Middle frontal gyrus (tissue), 1 donor: ENCODE measurements at regions not wholly inside any gene's neighbourhood (a gene's known extent, or its start where the extent isn't known, plus 50 kb on each side); places are given as distances from the start of the nearest gene placed in this dataset.
"Not testable (repeated sequence)": the region's sequence is repeated elsewhere in the genome, so short reads cannot be mapped to it uniquely, and the experiment has no call there.

Experiments used
- DNase-seq: peaks from one replicate; pipeline ENCODE4 v3.0.0-alpha.2; 2015; ENCODE audit warnings: low spot score; ENCODE audit errors: extremely low spot score

DNA sequence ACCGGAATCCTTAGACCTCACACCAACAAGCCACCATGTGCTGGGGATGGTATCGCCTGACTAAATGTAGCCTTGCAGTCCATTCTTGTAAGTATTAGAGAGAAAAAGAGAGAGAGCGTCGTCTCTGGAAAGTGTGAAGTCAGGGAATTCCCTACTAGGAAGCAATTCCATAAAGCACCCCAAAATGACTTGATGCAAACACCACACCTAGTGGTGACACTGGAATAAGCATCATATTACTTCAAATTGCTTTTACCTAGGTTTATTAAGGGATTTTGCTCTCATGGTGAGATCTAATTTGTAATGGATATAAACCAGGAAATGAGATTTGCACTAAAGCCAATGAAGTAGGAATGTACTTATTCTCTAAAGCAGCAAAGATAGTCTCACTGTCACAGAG, 111.4 kb upstream of the METTL9 start:
- not testable (repeated sequence) for DNase-seq

DNA sequence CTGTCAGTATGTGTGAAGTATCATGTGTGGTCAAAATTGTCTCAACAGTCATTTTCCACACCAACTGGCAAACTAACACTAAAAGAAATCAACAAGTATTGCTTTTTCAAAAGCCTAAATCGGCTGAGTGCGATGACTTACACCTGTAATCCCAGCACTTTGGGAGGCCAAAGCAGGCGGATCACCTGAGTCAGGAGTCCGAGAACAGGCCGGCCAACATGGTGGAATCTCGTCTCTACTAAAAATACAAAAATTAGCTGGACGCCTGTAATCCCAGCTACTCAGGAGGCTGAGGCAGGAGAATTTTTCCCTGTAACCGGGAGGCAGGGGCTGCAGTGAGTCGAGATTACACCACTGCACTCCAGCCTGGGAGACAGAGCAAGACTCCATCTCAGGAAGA, 100.3 kb upstream of the METTL9 start:
- DNase-seq, result not testable (repeated sequence)

DNA sequence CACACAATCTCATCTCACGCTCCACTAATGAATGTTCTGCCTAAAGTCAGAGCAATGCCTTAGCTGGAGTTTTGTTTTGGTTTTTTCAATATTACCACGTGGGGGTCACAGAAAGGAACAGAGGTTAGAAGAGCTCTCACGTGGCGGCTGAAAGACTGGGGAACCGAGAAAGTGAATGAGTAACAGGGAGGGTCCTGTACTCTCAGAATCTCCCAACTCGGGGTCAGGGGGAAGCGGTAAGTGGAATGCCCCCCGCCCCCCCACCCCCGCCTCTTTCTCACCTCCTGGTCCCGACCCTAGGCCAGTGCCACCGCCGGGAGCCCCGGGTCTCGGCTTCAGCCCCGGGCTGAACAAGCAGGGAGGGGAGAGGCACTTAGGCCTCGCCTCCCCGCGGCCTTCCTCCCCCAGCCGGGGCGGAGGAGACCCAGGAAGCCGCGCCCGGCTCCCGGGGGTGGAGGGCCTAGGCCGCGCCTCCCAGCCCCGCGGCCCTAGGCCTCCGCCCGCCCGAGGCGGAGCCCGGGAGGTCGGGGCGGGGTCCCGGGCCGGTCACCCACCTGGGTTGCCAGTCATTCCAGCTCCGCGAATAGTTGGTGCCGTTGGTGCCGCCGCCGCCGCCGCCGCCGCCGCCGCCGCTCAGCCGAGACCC, 98.0 kb upstream of the METTL9 start:
- DNase-seq, result peak; percentile 1

DNA sequence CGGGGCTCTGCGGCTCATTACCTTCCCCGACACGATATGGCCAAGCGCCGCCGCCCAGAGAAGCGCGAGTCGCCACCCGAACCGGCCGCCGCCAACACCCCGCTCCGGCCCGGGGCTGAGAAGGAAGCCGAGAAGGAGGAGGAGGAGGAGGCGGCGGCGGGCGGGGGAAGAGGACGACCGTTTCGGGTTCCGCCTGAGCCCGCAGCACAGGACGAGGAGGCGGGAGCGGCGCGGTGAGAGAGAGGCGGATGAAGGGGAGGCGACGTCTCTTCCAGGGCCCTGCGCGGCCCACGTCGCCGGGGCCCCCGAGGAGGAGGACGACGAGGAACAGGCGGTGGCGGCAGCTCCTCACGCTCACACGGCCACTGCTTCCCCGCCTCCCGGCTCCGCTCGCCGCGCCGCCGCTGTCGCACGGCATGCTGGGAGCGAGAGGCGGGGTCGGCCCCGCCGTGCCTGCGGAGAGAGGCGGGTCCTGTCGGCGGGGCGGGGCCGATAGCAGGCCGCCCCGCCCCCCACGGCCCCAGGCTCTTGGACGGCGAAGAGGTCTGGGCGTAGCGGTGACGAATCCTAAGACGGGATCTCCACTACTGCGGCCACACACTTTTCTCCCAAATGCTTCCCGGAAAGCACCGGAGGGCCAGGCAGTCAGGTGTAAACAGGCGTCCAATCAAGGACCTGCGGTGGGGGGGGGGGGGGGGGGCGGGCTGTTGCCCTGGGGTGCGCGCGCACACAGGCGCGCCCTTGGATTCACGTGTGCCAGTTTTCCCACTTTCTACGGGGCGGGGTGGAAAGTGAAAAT, 97.3 kb upstream of the METTL9 start:
- DNase-seq, result peak; percentile 96

DNA sequence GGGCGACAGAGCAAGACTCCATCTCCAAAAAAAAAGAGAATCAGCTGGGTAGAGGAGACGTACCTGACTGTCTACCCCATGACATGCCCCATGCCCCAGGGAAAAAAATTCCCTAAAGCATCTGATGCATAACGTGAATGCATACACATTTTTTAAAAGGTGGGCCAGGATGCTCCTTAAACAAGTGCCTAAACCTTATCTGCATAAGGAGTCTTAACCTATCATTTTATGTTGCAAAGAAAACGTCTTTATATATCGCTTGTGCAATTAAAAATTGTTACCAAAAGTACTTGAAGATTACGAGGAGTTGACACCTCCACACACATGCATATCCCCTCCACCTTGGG, 95.8 kb upstream of the METTL9 start:
- DNase-seq, result peak; percentile 0

DNA sequence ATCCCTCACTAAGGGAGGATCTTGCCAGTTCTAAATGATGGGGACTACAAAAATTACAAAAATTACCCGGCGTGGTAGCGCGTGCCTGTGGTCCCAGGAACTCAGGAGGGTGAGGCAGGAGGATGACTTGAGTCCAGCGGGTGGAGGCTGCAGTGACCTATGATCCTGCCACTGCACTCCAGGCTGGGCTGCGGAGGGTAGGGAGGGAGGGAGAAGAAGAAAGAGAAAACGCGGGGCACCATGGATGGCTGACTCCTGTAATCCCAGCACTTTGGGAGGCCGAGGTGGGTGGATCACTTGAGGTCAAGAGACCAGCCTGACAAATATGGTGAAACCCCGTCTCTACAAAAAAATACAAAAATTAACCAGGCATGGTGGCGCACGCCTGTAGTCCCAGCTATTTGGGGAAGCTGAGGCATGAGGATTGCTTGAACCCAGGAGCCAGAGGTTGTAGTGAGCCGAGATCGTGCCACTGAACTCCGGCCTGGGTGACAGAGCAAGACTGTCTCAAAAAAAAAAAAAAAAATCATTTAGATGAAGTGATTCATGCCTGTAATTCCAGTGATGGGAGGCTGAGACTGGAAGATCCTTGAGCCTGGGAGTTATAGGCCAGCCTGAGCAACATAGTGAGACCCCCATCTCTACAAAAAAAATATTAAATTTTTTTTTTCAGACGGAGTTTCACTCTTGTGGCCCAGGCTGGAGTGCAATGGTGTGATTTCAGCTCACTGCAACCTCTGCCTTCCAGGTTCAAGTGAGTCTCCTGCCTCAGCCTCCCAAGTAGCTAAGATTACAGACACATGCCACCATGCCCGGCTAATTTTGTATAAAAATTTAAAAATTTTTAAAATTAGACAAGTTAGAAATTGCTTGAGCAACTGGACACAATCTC, 95.2 kb upstream of the METTL9 start:
- DNase-seq, result peak; percentile 2

DNA sequence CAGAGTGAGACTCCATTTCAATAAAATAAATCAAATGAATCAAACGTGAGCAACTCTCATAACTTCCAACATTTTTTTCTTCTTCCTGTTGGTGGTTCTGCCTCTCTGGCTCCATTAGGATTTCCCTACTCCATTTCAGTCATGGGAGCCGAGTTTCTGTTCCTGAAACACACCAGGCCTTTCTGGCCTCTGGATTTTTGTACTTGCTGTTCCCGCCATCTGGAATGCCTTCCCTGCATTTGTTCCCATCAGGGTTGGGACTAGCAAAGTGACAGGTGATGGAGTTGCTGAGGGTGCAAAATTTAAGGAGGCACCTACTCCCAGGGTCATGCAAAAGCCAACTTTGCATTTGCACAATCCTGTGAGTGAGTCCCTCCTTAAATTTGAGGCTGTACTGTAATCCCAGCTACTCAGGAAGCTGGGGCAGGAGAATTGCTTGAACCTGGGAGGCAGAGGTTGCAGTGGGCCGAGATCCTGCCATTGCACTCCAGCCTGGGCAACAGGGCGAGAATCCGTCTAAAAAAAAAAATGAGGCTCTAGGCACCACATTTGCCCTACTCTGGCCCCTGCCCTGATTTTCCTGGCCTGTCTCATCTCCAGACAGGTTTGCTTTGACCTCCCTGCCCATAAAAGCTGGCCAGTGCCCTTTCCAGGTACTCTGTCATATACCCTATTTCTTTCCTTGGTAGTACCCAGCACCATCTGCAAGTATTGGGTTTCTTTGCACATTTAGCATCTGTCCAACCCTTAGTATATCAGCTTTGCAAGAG, 93.4 kb upstream of the METTL9 start:
- not testable (repeated sequence) for DNase-seq

DNA sequence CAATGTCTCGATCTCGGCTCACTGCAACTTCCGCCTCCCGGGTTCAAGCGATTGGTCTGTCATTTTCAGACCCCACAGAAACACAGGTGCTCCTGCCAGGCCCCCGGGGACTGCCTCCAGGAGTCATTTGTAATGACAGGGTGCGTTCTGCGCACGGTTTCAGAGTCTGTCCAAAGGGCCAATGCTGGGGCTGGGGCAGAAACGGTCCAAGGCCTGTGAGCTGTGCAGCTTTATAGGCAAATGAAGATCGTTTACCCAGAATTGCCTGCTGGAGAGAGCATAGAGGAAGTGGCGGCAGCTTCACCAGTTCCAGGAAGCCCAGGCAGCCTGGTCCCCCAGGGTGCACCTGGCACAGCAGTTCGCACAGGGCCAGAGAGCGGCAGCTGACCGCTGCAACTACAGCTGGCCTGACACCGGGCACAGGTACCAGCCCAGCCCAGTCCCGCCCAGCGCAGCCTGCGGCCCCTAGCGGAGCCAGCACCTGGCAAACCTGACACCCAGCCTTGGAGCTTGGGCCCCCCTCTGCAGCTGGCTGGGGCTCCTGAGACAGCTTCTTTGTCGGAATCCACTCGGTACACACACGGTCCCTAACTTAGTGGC, 92.4 kb upstream of the METTL9 start:
- DNase-seq, result peak; percentile 1

DNA sequence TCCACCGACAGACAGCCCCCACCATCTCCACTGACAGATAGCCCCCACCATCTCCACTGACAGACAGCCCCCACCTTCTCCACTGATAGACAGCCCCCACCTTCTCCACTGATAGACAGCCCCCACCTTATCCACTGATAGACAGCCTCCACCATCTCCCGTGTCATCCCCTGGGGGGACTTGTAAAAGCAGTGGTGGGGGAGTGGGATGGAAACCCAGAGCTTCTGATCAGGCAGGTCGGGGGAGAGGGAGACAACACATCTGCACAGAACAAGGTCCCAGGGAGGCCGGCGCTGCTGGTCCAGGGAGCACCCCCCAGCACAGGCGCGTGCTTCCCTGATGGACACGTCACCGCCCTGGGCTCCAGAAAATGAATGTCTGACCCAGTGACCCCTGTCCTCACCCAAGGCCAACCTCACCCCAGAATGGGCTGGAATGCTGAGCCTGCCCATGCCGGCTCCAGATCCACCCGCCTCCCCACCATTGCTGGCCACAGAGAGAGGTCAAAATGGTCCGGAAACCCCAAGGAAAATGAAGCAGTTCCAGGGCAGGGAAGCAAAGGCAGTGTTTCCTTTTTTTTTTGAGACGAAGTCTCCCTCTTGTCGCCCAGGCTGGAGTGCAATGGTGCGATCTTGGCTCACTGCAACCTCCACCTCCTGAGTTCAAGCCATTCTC, 91.6 kb upstream of the METTL9 start:
- not testable (repeated sequence) for DNase-seq

DNA sequence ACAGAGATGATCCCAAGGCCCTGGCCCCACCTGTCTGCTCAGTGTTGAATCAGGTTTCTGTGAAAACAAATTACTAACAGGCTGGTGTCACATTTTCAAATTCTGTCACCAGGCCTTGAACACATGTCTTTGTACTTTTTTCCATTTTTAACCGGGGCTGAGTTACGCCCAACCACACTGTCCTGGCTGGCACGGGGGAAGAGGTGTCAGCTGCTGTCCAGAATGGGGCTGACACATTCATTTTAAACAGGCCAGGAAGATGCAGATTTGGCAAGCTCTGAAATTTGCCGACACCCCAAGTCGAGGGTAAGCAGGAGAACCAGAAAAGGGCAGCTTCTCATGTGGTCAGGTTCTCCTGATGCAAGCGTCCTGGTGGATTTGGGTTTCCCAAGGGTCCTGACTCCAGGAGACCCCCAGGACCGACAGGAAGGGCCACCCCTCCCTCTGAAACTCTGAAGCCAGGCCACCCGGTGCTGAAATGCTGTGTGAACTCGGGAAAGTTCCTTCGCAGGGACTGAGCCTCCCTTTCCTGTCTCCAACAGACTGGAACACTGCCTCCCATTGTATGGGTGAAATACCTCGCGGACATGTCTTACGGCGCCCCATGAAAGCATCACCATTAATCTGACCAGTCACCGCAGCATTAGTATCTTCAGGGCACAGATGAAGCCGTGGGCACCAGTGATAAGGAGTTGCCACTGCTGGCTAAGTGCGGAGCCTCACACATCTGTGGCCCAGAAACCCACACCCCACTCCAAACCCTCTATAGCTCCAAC, 90.5 kb upstream of the METTL9 start:
- DNase-seq, result not testable (repeated sequence)

DNA sequence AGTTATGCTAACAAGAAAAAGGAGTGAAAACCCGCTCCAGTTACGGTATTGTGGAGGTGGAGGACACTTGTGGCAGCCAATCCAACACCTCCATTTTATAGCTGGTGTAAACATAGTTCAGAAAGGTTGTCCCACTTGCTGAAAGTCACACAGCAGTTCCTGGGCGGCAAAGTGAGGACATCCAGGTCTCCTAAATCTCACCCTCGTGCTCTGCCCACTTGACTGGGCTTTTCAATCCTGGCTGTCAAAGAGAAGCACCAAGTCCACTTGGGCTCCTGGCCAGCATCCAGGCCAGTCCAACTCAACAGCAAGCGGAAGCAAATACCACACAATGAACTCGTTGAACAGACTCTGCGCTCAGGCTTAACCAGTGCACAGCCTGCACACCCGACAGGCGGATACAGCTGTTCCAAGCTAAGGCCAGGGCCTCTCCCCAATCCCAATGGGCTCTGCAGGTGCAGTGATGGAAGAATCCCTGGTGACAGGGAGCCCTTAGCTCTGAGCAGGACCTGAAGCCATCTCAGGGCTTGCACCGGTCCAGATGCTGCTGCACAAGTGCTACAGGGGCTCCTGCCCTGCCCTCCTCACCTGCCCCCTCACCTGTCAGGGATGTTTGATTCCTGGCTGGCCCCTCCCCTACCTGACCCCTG, 89.8 kb upstream of the METTL9 start:
- not testable (repeated sequence) for DNase-seq

DNA sequence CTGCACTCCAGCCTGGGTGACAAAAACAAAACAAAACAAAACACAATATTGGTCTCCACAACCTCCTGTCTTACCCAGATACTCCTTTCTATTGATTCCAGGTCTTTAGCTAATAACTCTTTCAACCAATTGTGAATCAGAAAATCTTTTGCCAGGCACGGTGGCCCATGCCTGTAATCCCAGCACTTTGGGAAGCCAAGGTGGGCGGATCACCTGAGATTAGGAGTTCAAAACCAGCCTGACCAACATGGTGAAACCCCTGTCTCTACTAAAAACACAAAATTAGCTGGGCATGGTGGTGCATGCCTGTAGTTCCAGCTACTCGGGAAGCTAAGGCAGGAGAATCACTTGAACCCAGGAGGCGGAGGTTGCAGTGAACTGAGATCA, 88.5 kb upstream of the METTL9 start:
- DNase-seq, result not testable (repeated sequence)

DNA sequence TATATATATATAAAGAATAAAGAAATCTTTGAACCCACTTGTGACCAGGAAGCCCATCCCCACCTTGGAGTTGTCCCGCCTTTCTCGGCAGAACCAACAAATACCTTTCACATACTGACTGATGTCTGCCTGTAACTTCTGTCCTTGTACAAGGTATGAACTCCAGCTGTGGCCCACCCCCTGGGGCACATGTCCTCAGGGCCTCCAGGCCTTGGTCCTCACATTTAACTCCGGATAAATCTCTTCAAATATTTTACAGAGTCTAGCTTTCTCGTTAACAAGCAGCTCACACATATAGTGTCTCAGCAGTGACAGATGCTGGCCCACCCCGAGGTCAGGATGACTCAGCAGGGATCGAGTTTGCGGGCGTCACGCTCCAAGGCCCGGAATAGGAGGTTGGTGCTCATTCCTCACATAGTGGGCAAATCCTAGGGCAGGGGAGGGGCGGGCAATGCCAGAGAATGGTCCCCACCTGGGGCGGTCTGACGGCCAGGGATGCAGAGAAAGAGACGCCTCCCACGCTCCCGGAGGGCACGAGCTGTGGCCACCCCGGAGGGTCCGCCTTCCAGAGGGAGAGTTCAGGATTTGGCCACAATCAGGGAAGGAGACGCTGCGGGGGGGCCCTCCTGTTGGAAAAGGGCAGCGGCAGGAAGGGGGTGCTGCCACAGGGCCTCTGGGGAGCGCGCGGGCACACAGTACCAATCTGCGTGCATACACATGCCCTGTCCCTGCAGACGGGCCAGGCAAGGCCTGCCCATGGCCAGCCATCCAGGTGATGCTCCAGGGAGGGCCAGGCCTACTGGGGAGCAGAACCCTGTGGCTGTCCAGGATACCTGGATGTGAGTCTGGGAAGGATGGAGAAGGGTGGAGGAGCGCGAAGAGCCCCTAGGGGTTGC, 87.8 kb upstream of the METTL9 start:
- not testable (repeated sequence) for DNase-seq

DNA sequence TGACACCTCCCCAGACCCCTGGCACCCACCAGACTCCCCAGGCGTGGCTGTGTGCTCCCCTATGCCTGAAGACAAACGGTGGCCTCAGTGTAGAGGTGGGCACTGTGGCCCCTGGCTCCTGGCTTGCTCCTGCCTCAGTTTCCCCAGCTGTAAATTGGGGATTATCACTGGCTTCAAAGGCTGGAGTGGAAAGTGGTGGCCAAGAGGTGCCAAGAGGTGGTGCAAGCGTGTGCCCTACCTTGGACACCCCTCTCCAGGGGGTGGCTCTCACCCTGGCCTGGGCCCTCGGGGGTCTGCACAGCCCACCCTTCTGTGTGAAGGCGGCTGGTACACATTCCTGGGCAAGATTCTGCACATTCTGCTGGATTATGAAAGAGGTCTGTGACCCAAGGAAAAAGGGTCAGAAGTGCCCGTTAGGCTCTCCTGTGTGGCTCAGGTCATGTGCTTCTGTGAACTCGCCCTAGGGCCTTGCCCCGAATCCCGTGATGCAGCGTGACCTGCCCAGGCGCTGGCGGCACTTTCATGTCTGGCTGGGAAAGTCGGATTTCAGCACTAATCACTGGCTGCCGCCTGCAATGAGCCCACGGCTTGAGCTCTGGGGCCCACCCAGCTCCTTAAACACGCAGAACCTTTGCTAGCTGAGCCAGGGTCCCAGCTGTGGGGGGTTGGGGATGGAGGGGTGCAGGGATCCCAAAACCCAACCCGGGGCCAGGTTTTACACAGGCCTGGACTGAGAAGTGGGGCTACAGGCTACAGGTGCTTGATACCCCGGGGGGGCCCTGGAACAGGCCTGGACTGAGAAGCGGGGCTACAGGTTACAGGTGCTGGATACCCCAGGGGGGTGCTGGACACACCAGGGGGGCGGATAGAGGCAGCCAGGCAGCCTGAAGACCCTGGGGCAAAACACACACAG, 86.8 kb upstream of the METTL9 start:
- not testable (repeated sequence) for DNase-seq

DNA sequence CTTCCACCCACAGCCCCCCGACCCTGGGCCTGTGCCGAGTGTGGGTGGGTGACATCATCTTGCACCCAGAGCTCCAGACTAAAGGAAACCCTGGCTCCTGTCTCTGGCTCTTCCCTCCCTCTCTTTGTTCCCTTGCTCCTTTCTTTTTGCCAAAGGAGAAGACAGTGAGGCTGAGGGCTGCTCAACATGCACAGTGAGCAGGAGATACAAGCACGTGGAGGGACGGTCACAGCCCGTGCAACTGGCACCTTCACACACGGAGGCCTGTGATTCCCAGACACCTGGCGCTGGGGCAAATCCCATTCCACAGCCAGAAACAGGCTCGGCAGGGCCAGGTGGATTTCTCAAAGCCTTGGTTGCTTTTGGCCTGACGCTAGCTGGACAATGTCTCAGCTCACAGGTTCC, 86.0 kb upstream of the METTL9 start:
- not testable (repeated sequence) for DNase-seq

DNA sequence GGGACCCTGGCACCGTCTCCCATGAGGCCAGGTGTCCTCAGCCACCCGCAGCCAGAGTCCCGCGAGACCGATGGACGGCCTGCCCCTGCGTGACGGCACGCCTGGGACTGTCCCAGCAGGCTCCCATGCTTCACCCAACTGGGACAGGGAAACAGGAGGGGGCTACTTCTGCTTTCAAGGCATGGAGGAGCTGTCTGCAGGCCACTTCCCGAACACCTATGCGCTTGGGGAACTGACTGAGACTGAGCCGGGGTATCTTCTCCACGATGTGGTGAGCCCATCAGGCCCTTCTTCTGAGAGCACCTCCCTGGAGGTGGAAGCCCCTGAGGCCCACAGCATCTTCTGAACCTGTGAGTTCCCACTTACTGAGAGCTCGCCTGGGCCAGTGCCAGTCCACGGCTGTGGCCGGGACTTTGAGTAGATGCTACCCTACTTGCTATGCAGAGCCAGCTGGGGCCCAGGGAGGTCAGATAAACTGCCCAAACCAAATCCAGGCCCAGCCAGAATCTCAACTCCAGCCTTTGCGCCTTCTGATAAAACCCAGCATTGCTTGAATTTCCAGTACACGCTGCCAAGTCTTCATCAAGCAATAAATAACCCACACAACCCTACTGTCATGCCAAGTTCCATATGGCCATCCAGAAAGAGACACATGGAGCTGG, 85.4 kb upstream of the METTL9 start:
- DNase-seq, result not testable (repeated sequence)
